Spleen (tissue), 7 donors: ENCODE measurements at regions not wholly inside any gene's neighbourhood (a gene's known extent, or its start where the extent isn't known, plus 50 kb on each side); places are given as distances from the start of the nearest gene placed in this dataset.

ENCODE experiments used
- CTCF ChIP-seq, 11 experiments: fragments of 200-600 bp in 7 of 11; fragments of 450-650 bp in 4 of 11; sonication (generic) in 4 of 11; IDR thresholded peaks in 8 of 11; conservative IDR thresholded peaks in 3 of 11; 1 replicate in 7 of 11; 2 replicates in 4 of 11; pipeline versions ENCODE4 v1.4.0 to v1.8.0; 2016 to 2021; ENCODE audit warnings: antibody characterized with exemption in 11 of 11, inconsistent platforms in 4 of 11, mild to moderate bottlenecking in 1 of 11
- POLR2A ChIP-seq, 3 donors: fragments of 450-650 bp; IDR thresholded peaks; one replicate each; pipeline ENCODE4 v1.5.1; 2017; ENCODE audit warnings: antibody characterized with exemption in 3 of 3, mild to moderate bottlenecking in 1 of 3
- POLR2AphosphoS5 ChIP-seq, 3 donors: sonication (generic); formaldehyde crosslinking; IDR thresholded peaks; one replicate each; pipeline ENCODE4 v1.5.1; 2017; ENCODE audit warnings: antibody characterized with exemption in 3 of 3
- donor health status: DM: no; HTN: no; CAD: no; lungs with moderate emphysema.
- donor health status: DM: no; HTN: no; CAD: no.
- donor health status: DM: no; HTN: no; CAD: no.

DNA sequence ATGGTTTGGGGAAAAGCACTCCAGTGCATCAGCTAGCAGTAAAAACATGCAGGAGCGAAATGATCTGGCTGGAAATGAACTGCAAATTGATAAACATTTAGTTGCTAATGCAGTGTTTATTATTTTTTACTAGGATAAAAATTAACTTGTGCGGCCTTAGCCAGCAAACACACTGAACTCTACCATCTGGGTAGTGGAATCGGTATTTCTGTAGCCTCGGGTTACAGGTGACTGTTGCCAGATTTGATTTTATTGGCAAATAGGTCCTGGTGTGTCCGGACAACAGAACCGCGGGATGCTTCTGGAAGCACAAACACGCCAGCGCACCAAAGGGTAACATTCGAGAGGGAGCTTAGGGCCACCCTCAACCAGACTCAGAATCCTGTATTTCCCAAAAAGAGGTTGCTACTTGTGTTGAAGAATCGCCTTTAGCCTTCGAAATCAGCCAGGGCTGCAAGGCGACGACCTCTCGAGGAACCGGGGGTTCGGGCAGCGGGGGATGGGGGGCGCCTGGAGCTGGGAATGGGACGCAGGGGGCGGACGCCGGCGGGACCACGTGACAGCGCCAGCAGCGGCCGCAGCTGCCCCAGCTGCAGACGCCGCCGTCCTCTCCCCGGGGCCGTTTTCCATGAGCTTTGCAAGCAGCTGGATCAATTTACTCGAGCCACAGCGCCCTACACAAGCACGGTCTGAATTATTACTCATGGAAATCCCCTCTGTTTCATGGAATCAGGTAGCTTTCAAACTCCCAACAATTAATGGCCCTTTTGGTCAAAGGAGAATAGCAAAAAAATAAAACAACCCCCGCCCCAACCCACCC, 158.8 kb downstream of the TOMM20 start:
- no peak for TF ChIP-seq CTCF (IDR thresholded peaks at IDR 0.05 in 8 of 11, conservative IDR thresholded peaks at IDR 0.05 in 3 of 11)
- peak in 2 of 3 donors; percentile 33 to 52 for TF ChIP-seq POLR2AphosphoS5 (IDR thresholded peaks at IDR 0.05)
- TF ChIP-seq POLR2A (IDR thresholded peaks at IDR 0.05), result no peak
